Osteocyte (in vitro differentiated cells): ENCODE measurements at regions not wholly inside any gene's neighbourhood (a gene's known extent, or its start where the extent isn't known, plus 50 kb on each side); places are given as distances from the start of the nearest gene placed in this dataset.
A peak's percentile ranks its signal among the peaks of the same experiment; 100 is the strongest.

ENCODE experiments used
- DNase-seq: peaks from one replicate; pipeline ENCODE4 v3.0.0; 2021; ENCODE audit warnings: mixed read lengths; ENCODE audit not compliant: unreplicated experiment; ENCODE audit errors: extremely low spot score
- H3K27ac Mint-ChIP-seq: one replicate; pipeline ENCODE4 v1.8.0; 2021; ENCODE audit warnings: mild to moderate bottlenecking, mixed read lengths; ENCODE audit not compliant: unreplicated experiment
- H3K27me3 Mint-ChIP-seq: one replicate; pipeline ENCODE4 v1.8.0; 2021; ENCODE audit warnings: mixed read lengths; ENCODE audit not compliant: unreplicated experiment
- H3K36me3 Mint-ChIP-seq: one replicate; pipeline ENCODE4 v1.8.0; 2021; ENCODE audit warnings: mixed read lengths; ENCODE audit not compliant: unreplicated experiment
- H3K4me1 Mint-ChIP-seq: one replicate; pipeline ENCODE4 v1.8.0; 2021; ENCODE audit warnings: mixed read lengths; ENCODE audit not compliant: unreplicated experiment
- H3K4me3 Mint-ChIP-seq: one replicate; pipeline ENCODE4 v1.8.0; 2021; ENCODE audit warnings: mild to moderate bottlenecking, moderate library complexity, mixed read lengths; ENCODE audit not compliant: unreplicated experiment
- H3K9me3 Mint-ChIP-seq: one replicate; pipeline ENCODE4 v1.8.0; 2021; ENCODE audit warnings: mixed read lengths; ENCODE audit not compliant: unreplicated experiment
- TF ChIP-seq, protein P1 (sequence below): fragments of 200-600 bp; sonication (generic); IDR thresholded peaks from 2 replicates; pipeline ENCODE4 v1.5.0; 2021; ENCODE audit warnings: antibody characterized with exemption, mild to moderate bottlenecking, moderate library complexity

- H3K27ac Mint-ChIP-seq, result no peak overlapping the region
- no peak for DNase-seq
- TF ChIP-seq, protein P1, sequence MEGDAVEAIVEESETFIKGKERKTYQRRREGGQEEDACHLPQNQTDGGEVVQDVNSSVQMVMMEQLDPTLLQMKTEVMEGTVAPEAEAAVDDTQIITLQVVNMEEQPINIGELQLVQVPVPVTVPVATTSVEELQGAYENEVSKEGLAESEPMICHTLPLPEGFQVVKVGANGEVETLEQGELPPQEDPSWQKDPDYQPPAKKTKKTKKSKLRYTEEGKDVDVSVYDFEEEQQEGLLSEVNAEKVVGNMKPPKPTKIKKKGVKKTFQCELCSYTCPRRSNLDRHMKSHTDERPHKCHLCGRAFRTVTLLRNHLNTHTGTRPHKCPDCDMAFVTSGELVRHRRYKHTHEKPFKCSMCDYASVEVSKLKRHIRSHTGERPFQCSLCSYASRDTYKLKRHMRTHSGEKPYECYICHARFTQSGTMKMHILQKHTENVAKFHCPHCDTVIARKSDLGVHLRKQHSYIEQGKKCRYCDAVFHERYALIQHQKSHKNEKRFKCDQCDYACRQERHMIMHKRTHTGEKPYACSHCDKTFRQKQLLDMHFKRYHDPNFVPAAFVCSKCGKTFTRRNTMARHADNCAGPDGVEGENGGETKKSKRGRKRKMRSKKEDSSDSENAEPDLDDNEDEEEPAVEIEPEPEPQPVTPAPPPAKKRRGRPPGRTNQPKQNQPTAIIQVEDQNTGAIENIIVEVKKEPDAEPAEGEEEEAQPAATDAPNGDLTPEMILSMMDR, result no peak
- H3K4me3 Mint-ChIP-seq, result no peak overlapping the region
- H3K36me3 Mint-ChIP-seq, result peaks cover 4% of the 10 kb centered on the region
- H3K4me1 Mint-ChIP-seq, result peaks cover 12% of the 10 kb centered on the region
- H3K9me3 Mint-ChIP-seq, result peaks cover 4% of the 10 kb centered on the region
- H3K27me3 Mint-ChIP-seq, result no peaks in the 10 kb centered on the region
These were observed 57.8 kb upstream of the C15orf39 start for GRCh38 chr15:75143738-75144334.

GRCh38 chr15:75145027-75145841 is 56.4 kb upstream of the C15orf39 start:
- H3K9me3 Mint-ChIP-seq, result peaks cover 7% of the 10 kb centered on the region
- H3K36me3 Mint-ChIP-seq, result peaks cover 4% of the 10 kb centered on the region
- TF ChIP-seq, protein P1, result no peak

GRCh38 chr15:75148280-75148679 is 53.4 kb upstream of the C15orf39 start:
- no peak for DNase-seq
- no peaks in the 10 kb centered on the region for H3K27me3 Mint-ChIP-seq
- H3K4me1 Mint-ChIP-seq, result peaks cover 15% of the 10 kb centered on the region
- no peak overlapping the region for H3K4me3 Mint-ChIP-seq
- no peaks in the 10 kb centered on the region for H3K36me3 Mint-ChIP-seq
- H3K27ac Mint-ChIP-seq, result no peak overlapping the region
- H3K9me3 Mint-ChIP-seq, result peaks cover 5% of the 10 kb centered on the region
- TF ChIP-seq, protein P1, result no peak

More at GRCh38 chr15:75145027-75145841, 56.4 kb upstream of the C15orf39 start:
- no peak for DNase-seq
- Mint-ChIP-seq H3K4me3 (no peak overlapping the region), H3K27ac (no peak overlapping the region), H3K4me1 (peaks cover 9% of the 10 kb centered on the region), H3K27me3 (no peaks in the 10 kb centered on the region)

DNA sequence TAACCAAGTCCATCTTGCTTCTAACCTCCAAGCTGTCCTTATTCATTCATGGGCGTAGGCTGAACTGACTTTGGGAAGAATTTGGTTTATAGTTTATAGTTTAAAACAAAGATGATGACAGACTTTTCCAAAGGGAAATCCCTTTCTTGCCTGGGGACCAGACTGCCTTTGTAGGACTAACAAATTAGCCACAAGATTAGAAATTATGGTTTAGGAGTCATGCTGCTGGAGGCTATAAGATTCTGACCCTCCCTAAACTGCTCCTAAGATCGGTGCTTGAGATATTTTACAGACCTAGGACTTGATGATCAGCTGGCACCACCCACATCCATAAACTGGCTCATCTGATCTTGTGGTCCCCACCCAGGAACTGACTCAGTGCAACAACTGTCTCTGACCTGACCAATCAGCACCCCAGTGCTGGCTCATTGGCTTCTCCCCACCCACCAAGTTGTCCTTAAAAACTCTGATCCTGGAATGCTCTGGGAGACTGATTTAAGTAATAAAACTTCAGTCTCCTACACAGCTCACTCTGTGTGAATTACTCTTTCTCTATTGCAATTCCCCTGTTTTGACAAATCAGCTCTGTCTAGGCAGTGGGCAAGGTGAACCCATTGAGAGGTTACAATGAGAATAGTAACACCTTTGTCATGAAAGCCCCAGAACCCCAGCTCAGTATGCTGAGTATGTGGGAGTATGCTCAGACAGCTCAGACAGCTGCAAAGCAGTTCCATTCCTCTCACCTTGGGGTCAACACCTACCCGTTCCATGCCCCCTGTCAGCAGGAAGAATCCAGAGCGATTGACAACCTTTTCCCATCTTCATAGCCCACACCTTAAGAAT is 51.6 kb upstream of the C15orf39 start:
- Mint-ChIP-seq H3K9me3 (peaks cover 5% of the 10 kb centered on the region), H3K27me3 (no peaks in the 10 kb centered on the region), H3K4me1 (peaks cover 15% of the 10 kb centered on the region), H3K4me3 (no peak overlapping the region), H3K36me3 (no peaks in the 10 kb centered on the region), H3K27ac (peak overlapping the region; percentile 63)
- DNase-seq, result no peak
- TF ChIP-seq, protein P1, result no peak
